ENCODE measurements at regions not wholly inside any gene's neighbourhood (a gene's known extent, or its start where the extent isn't known, plus 50 kb on each side); places are given as distances from the start of the nearest gene placed in this dataset.

GRCh38 chr2:63765117-63765516, 76.6 kb upstream of the UGP2 start:
- Histone ChIP-seq H2BK12ac (ENCODE audit: low read length) (no peak overlapping the region), H2AK5ac (ENCODE audit: low read length) (no peak overlapping the region), H3K4me3 (ENCODE audit: low read depth, low read length) (no peak overlapping the region), H4K8ac (ENCODE audit: low read depth, low read length) (no peak overlapping the region), H2BK5ac (ENCODE audit: low read depth, low read length, poor library complexity) (no peak overlapping the region), H3K27me3 (ENCODE audit: insufficient read depth, low read length) (no peaks in the 10 kb centered on the region), H3K4me1 (ENCODE audit: control insufficient read depth in 1 of 2, insufficient read depth in 2 of 2, low read length in 2 of 2) (peaks cover 2 to 5% of the 10 kb centered on the region in 2 experiments), H2BK120ac (ENCODE audit: insufficient read depth, low read length, poor library complexity) (no peak overlapping the region), H3K4me2 (ENCODE audit: low read length) (no peak overlapping the region), H3K79me1 (ENCODE audit: low read length) (no peaks in the 10 kb centered on the region), H3K27ac (ENCODE audit: low read depth, low read length) (no peak overlapping the region), H3K79me2 (ENCODE audit: control insufficient read depth, insufficient read depth, low read length, poor library complexity) (no peaks in the 10 kb centered on the region), H4K91ac (ENCODE audit: low read depth, low read length) (no peak overlapping the region), H3K18ac (ENCODE audit: low read length) (no peak overlapping the region), H4K12ac (ENCODE audit: low read depth, low read length) (no peak overlapping the region), H3K9me3 (ENCODE audit: insufficient read depth, low read depth, low read length) (no peaks in the 10 kb centered on the region), H3K4ac (ENCODE audit: low read depth, low read length) (no peak overlapping the region), H3K23ac (ENCODE audit: low read length) (no peak overlapping the region), H3K14ac (ENCODE audit: low read length) (no peak overlapping the region), H2AFZ (ENCODE audit: insufficient read depth, low read length, poor library complexity) (no peak overlapping the region), H3K36me3 (ENCODE audit: control insufficient read depth in 1 of 2, insufficient read depth in 2 of 2, low read length in 2 of 2) (no peaks in the 10 kb centered on the region), H3K9ac (ENCODE audit: low read length) (no peak overlapping the region)
- no peak for DNase-seq
- no CpG with 5 or more reads among the region's 2 CpGs for WGBS (ENCODE audit: extremely low coverage, insufficient coverage, insufficient read length)

- Histone ChIP-seq H3K27ac (ENCODE audit: low read depth, low read length) (no peak overlapping the region), H3K4me2 (ENCODE audit: low read length) (no peak overlapping the region), H3K23ac (ENCODE audit: low read length) (no peak overlapping the region), H2BK12ac (ENCODE audit: low read length) (no peak overlapping the region), H3K36me3 (ENCODE audit: control insufficient read depth in 1 of 2, insufficient read depth in 2 of 2, low read length in 2 of 2) (no peaks in the 10 kb centered on the region), H2BK5ac (ENCODE audit: low read depth, low read length, poor library complexity) (no peak overlapping the region), H2AK5ac (ENCODE audit: low read length) (no peak overlapping the region), H3K79me2 (ENCODE audit: control insufficient read depth, insufficient read depth, low read length, poor library complexity) (no peaks in the 10 kb centered on the region), H4K91ac (ENCODE audit: low read depth, low read length) (no peak overlapping the region), H2BK120ac (ENCODE audit: insufficient read depth, low read length, poor library complexity) (no peak overlapping the region), H3K4me1 (ENCODE audit: control insufficient read depth in 1 of 2, insufficient read depth in 2 of 2, low read length in 2 of 2) (peaks cover 2 to 5% of the 10 kb centered on the region in 2 experiments), H3K4ac (ENCODE audit: low read depth, low read length) (no peak overlapping the region), H3K18ac (ENCODE audit: low read length) (no peak overlapping the region), H4K8ac (ENCODE audit: low read depth, low read length) (no peak overlapping the region), H3K9me3 (ENCODE audit: insufficient read depth, low read depth, low read length) (no peaks in the 10 kb centered on the region), H3K27me3 (ENCODE audit: insufficient read depth, low read length) (no peaks in the 10 kb centered on the region), H3K4me3 (ENCODE audit: low read depth, low read length) (no peak overlapping the region), H3K9ac (ENCODE audit: low read length) (no peak overlapping the region), H3K79me1 (ENCODE audit: low read length) (no peaks in the 10 kb centered on the region), H4K12ac (ENCODE audit: low read depth, low read length) (no peak overlapping the region), H3K14ac (ENCODE audit: low read length) (no peak overlapping the region), H2AFZ (ENCODE audit: insufficient read depth, low read length, poor library complexity) (no peak overlapping the region)
- WGBS (ENCODE audit: extremely low coverage, insufficient coverage, insufficient read length), result no CpG with 5 or more reads among the region's 1 CpG
- DNase-seq, result no peak
Observed at GRCh38 chr2:63767307-63767706, 74.4 kb upstream of the UGP2 start.

- no peak overlapping the region for H3K27ac ChIP-seq (ENCODE audit: low read depth, low read length)
- no peak overlapping the region for H3K4ac ChIP-seq (ENCODE audit: low read depth, low read length)
- no peak overlapping the region for H3K4me2 ChIP-seq (ENCODE audit: low read length)
- no peak overlapping the region for H2BK5ac ChIP-seq (ENCODE audit: low read depth, low read length, poor library complexity)
- no peak overlapping the region for H2AK5ac ChIP-seq (ENCODE audit: low read length)
- H3K79me2 ChIP-seq (ENCODE audit: control insufficient read depth, insufficient read depth, low read length, poor library complexity), result no peaks in the 10 kb centered on the region
- H3K18ac ChIP-seq (ENCODE audit: low read length), result no peak overlapping the region
- DNase-seq, result no peak
- no peak overlapping the region for H3K23ac ChIP-seq (ENCODE audit: low read length)
- no peak overlapping the region for H3K14ac ChIP-seq (ENCODE audit: low read length)
- no peaks in the 10 kb centered on the region for H3K79me1 ChIP-seq (ENCODE audit: low read length)
- H4K12ac ChIP-seq (ENCODE audit: low read depth, low read length), result no peak overlapping the region
- no peak overlapping the region for H4K91ac ChIP-seq (ENCODE audit: low read depth, low read length)
- no peak overlapping the region for H4K8ac ChIP-seq (ENCODE audit: low read depth, low read length)
- peaks cover 1 to 4% of the 10 kb centered on the region in 2 experiments for H3K4me1 ChIP-seq (ENCODE audit: control insufficient read depth in 1 of 2, insufficient read depth in 2 of 2, low read length in 2 of 2)
- no peak overlapping the region for H3K9ac ChIP-seq (ENCODE audit: low read length)
- no peak overlapping the region for H2AFZ ChIP-seq (ENCODE audit: insufficient read depth, low read length, poor library complexity)
- H3K27me3 ChIP-seq (ENCODE audit: insufficient read depth, low read length), result no peaks in the 10 kb centered on the region
- H3K9me3 ChIP-seq (ENCODE audit: insufficient read depth, low read depth, low read length), result no peaks in the 10 kb centered on the region
- no peak overlapping the region for H2BK120ac ChIP-seq (ENCODE audit: insufficient read depth, low read length, poor library complexity)
- H3K36me3 ChIP-seq (ENCODE audit: control insufficient read depth in 1 of 2, insufficient read depth in 2 of 2, low read length in 2 of 2), result no peaks in the 10 kb centered on the region
- H3K4me3 ChIP-seq (ENCODE audit: low read depth, low read length), result no peak overlapping the region
- H2BK12ac ChIP-seq (ENCODE audit: low read length), result no peak overlapping the region
Observed at GRCh38 chr2:63768051-63768450, 73.6 kb upstream of the UGP2 start.

- H3K4me3 ChIP-seq (ENCODE audit: low read depth, low read length), result no peak overlapping the region
- no peaks in the 10 kb centered on the region for H3K79me1 ChIP-seq (ENCODE audit: low read length)
- no peak overlapping the region for H2AFZ ChIP-seq (ENCODE audit: insufficient read depth, low read length, poor library complexity)
- H3K4me2 ChIP-seq (ENCODE audit: low read length), result no peak overlapping the region
- no peak overlapping the region for H4K8ac ChIP-seq (ENCODE audit: low read depth, low read length)
- H3K23ac ChIP-seq (ENCODE audit: low read length), result no peak overlapping the region
- no peak overlapping the region for H3K14ac ChIP-seq (ENCODE audit: low read length)
- no CpG with 5 or more reads among the region's 3 CpGs for WGBS (ENCODE audit: extremely low coverage, insufficient coverage, insufficient read length)
- H3K4ac ChIP-seq (ENCODE audit: low read depth, low read length), result no peak overlapping the region
- no peaks in the 10 kb centered on the region for H3K79me2 ChIP-seq (ENCODE audit: control insufficient read depth, insufficient read depth, low read length, poor library complexity)
- no peak for DNase-seq
- no peak overlapping the region for H4K91ac ChIP-seq (ENCODE audit: low read depth, low read length)
- no peak overlapping the region for H3K27ac ChIP-seq (ENCODE audit: low read depth, low read length)
- H3K9me3 ChIP-seq (ENCODE audit: insufficient read depth, low read depth, low read length), result no peaks in the 10 kb centered on the region
- no peak overlapping the region for H2BK120ac ChIP-seq (ENCODE audit: insufficient read depth, low read length, poor library complexity)
- H3K36me3 ChIP-seq (ENCODE audit: control insufficient read depth in 1 of 2, insufficient read depth in 2 of 2, low read length in 2 of 2), result no peaks in the 10 kb centered on the region
- no peaks in the 10 kb centered on the region for H3K27me3 ChIP-seq (ENCODE audit: insufficient read depth, low read length)
- no peak overlapping the region for H3K9ac ChIP-seq (ENCODE audit: low read length)
- no peaks in the 10 kb centered on the region for H3K4me1 ChIP-seq (ENCODE audit: control insufficient read depth in 1 of 2, insufficient read depth in 2 of 2, low read length in 2 of 2)
- H4K12ac ChIP-seq (ENCODE audit: low read depth, low read length), result no peak overlapping the region
- H2BK5ac ChIP-seq (ENCODE audit: low read depth, low read length, poor library complexity), result no peak overlapping the region
- H3K18ac ChIP-seq (ENCODE audit: low read length), result no peak overlapping the region
- H2BK12ac ChIP-seq (ENCODE audit: low read length), result no peak overlapping the region
- no peak overlapping the region for H2AK5ac ChIP-seq (ENCODE audit: low read length)
Observed at GRCh38 chr2:63769915-63770314, 71.8 kb upstream of the UGP2 start.

All from trophoblast cell (in vitro differentiated cells and primary cell).